BLaER1 (cell line): ENCODE measurements at regions not wholly inside any gene's neighbourhood (a gene's known extent, or its start where the extent isn't known, plus 50 kb on each side); places are given as distances from the start of the nearest gene placed in this dataset.
"Not testable (repeated sequence)": the region's sequence is repeated elsewhere in the genome, so short reads cannot be mapped to it uniquely, and the experiment has no call there.

Source experiments
- H3K27ac ChIP-seq: shearing (Covaris generic); formaldehyde crosslinking; 2 replicates; pipeline ENCODE4 v1.8.1; 2022
- H3K27me3 ChIP-seq: shearing (Covaris generic); formaldehyde crosslinking; 2 replicates; pipeline ENCODE4 v1.8.1; 2022
- H3K36me3 ChIP-seq: shearing (Covaris generic); formaldehyde crosslinking; 2 replicates; pipeline ENCODE4 v1.8.1; 2022
- H3K4me1 ChIP-seq: shearing (Covaris generic); formaldehyde crosslinking; 2 replicates; pipeline ENCODE4 v1.8.1; 2022
- H3K4me2 ChIP-seq: shearing (Covaris generic); formaldehyde crosslinking; 2 replicates; pipeline ENCODE4 v1.8.1; 2022
- H3K4me3 ChIP-seq: shearing (Covaris generic); formaldehyde crosslinking; 2 replicates; pipeline ENCODE4 v1.8.1; 2022
- H3K9ac ChIP-seq: shearing (Covaris generic); formaldehyde crosslinking; 2 replicates; pipeline ENCODE4 v1.8.1; 2022
- H3K9me3 ChIP-seq: shearing (Covaris generic); formaldehyde crosslinking; 2 replicates; pipeline ENCODE4 v1.8.1; 2022
- H4K20me1 ChIP-seq: shearing (Covaris generic); formaldehyde crosslinking; 2 replicates; pipeline ENCODE4 v1.8.1; 2022
- Cebpa-rat ChIP-seq: shearing (Covaris generic); IDR thresholded peaks from 2 replicates; pipeline ENCODE4 v1.8.1; 2022

- no peaks in the 10 kb centered on the region for H3K27me3 ChIP-seq
- no peaks in the 10 kb centered on the region for H4K20me1 ChIP-seq
- TF ChIP-seq Cebpa-rat = no peak
- no peaks in the 10 kb centered on the region for H3K9me3 ChIP-seq
- no peak overlapping the region for H3K27ac ChIP-seq
- no peak overlapping the region for H3K4me3 ChIP-seq
- peaks cover 10% of the 10 kb centered on the region for H3K4me1 ChIP-seq
- H3K9ac ChIP-seq = no peak overlapping the region
- no peak overlapping the region for H3K4me2 ChIP-seq
- no peaks in the 10 kb centered on the region for H3K36me3 ChIP-seq
Measured at GRCh38 chr3:152146461-152146860, 122.3 kb upstream of the MBNL1 start.

- Histone ChIP-seq H3K36me3 (no peaks in the 10 kb centered on the region), H3K4me3 (no peak overlapping the region), H3K4me2 (no peak overlapping the region), H3K9ac (no peak overlapping the region), H3K27ac (no peak overlapping the region), H4K20me1 (no peaks in the 10 kb centered on the region), H3K27me3 (no peaks in the 10 kb centered on the region), H3K4me1 (peaks cover 10% of the 10 kb centered on the region), H3K9me3 (peaks cover 8% of the 10 kb centered on the region)
- no peak for TF ChIP-seq Cebpa-rat
Measured at GRCh38 chr3:152147748-152148147, 121.0 kb upstream of the MBNL1 start.

DNA sequence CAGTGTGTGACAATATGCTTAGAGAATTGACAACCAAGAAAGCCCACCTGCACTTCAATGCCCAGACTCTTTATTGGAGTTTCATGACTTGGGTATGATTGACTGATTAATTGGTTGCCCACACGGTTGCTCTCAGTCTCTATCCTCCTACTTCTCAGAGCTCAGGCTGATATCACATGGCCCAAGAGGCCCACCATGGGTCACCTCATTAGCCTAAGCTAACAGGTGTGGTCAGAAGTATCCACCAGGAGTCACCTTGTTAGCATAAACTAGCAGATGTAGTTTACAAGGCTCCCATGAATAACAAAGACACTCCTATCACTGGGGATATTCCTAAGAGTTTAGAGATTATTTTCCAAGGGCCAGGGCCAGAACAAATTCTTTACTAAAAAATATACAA, 120.2 kb upstream of the MBNL1 start:
- Histone ChIP-seq H3K4me1 (peaks cover 10% of the 10 kb centered on the region), H3K36me3 (no peaks in the 10 kb centered on the region), H3K4me2 (no peak overlapping the region), H4K20me1 (no peaks in the 10 kb centered on the region), H3K9ac (no peak overlapping the region), H3K27me3 (no peaks in the 10 kb centered on the region), H3K4me3 (no peak overlapping the region), H3K9me3 (peaks cover 14% of the 10 kb centered on the region), H3K27ac (no peak overlapping the region)
- no peak for TF ChIP-seq Cebpa-rat

- Histone ChIP-seq H3K4me3 (no peak overlapping the region), H3K27me3 (no peaks in the 10 kb centered on the region), H3K9me3 (peaks cover 15% of the 10 kb centered on the region), H4K20me1 (no peaks in the 10 kb centered on the region), H3K4me1 (no peaks in the 10 kb centered on the region), H3K4me2 (no peak overlapping the region), H3K9ac (no peak overlapping the region), H3K36me3 (no peaks in the 10 kb centered on the region), H3K27ac (no peak overlapping the region)
- no peak for TF ChIP-seq Cebpa-rat
Measured at GRCh38 chr3:152149832-152150231, 118.9 kb upstream of the MBNL1 start.

DNA sequence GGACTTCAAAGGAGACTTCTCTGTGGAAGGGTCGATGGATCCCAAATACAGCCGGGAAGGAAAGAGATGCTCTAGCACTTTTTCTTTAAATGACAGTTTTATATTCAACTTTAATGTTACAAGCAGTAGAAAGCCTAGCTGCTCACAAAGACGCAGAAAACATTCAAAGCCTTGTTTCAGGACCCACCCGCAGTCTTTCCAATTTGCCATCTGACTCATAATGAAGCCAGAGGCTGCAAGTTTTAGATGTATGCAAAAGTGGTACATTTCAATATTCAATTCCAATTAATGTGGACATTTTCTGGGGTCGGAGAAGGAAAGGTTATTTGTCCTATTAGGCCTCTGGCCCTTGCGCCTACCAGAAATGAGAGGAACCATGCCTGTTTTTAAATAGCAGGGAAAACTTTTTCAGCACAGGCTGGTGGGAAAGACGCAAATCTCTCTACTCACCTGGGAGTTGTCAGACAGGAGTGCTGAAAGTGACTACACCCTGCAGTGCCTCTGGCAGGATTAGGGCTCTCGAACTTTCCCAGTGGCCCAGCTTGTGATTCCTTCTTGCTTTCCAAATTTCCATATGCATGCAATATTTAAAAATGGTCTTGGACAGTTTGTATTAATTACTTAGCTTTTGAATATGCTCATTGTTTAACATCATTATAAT, 117.4 kb upstream of the MBNL1 start:
- no peak overlapping the region for H3K9ac ChIP-seq
- no peaks in the 10 kb centered on the region for H3K4me1 ChIP-seq
- H3K27ac ChIP-seq = no peak overlapping the region
- no peaks in the 10 kb centered on the region for H3K27me3 ChIP-seq
- peaks cover 15% of the 10 kb centered on the region for H3K9me3 ChIP-seq
- no peak overlapping the region for H3K4me3 ChIP-seq
- H3K4me2 ChIP-seq = no peak overlapping the region
- no peaks in the 10 kb centered on the region for H3K36me3 ChIP-seq
- no peaks in the 10 kb centered on the region for H4K20me1 ChIP-seq
- TF ChIP-seq Cebpa-rat = no peak

DNA sequence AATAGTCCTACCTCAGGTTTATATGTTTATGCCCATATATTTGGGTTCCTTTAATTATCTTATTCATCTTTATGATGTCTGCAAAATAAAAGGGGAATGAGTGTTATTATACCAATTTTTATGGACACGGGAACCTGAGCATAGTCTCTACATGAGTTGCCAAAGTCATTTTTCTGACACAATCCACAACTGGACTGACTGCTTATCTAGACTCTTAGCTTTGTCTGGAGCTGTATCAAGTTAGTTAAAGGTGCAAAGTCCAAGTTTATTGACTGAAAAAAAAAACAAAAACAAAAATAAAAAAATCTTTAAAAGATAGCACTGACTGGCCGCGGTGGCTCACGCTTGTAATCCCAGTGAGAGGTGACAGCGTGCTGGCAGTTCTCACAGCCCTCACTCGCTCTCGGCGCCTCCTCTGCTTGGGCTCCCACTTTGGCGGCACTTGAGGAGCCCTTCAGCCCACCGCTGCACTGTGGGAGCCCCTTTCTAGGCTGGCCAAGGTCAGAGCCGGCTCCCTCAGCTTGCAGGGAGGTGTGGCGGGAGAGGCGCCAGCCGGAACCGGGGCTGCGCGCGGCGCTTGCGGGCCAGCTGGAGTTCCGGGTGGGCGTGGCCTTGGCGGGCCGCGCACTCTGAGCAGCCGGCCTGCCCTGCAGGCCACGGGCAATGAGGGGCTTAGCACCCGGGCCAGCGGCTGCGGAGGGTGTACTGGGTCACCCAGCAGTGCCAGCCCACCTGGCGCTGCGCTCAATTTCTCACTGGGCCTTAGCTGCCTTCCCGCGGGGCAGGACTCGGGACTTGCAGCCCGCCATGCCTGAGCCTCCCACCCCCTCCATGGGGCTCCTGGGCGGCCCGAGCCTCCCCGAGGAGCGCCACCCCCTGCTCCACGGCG, 116.6 kb upstream of the MBNL1 start:
- not testable (repeated sequence) for H3K4me1 ChIP-seq, H3K27me3 ChIP-seq, H3K27ac ChIP-seq, H3K36me3 ChIP-seq, H3K4me2 ChIP-seq, H3K9ac ChIP-seq, H3K4me3 ChIP-seq, H4K20me1 ChIP-seq
- peaks cover 15% of the 10 kb centered on the region for H3K9me3 ChIP-seq

- H3K9ac ChIP-seq, H3K36me3 ChIP-seq, H3K4me3 ChIP-seq, H4K20me1 ChIP-seq, H3K4me2 ChIP-seq, H3K27ac ChIP-seq, H3K4me1 ChIP-seq, H3K27me3 ChIP-seq: not testable (repeated sequence)
- H3K9me3 ChIP-seq = peaks cover 15% of the 10 kb centered on the region
Measured at GRCh38 chr3:152153115-152153514, 115.6 kb upstream of the MBNL1 start.

DNA sequence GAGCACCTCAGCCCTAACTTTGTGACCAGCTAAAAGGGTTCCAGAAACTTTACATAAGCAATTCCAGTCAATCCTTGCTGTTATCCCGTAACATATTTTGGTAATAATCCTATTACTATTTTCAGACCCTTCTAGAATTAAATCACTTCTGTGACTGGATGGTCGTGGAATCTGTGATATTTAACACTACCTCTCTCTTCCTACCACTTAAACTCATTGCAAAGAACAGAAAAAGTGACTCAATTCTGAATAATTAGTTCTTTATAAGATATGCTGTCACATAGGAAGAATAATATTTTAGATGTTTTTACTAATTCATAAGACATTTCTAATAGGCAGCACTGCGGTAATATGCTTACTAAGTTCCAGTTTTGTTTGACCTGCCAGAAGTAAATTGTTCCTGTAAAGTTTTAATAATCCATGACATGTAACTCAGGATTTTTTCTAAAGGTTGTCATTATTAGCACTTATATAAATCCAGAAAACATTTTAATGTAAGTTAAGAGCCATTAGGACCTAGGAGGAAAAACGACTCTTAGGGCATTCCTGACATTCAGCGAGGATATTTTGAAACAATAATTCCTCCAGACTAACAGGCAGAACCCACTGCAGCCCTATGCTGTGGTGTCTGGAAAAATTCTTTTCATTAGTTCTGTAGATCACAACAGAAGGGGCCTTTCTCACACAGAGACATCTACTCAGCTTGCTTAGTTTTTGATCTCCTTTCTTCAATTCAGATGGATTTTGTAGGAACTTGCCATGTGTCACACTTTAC, 113.3 kb upstream of the MBNL1 start:
- H3K27me3 ChIP-seq = no peaks in the 10 kb centered on the region
- peaks cover 15% of the 10 kb centered on the region for H3K9me3 ChIP-seq
- H3K9ac ChIP-seq = no peak overlapping the region
- no peaks in the 10 kb centered on the region for H3K4me1 ChIP-seq
- H3K27ac ChIP-seq = no peak overlapping the region
- no peak overlapping the region for H3K4me2 ChIP-seq
- no peak overlapping the region for H3K4me3 ChIP-seq
- H4K20me1 ChIP-seq = no peaks in the 10 kb centered on the region
- no peaks in the 10 kb centered on the region for H3K36me3 ChIP-seq
- no peak for TF ChIP-seq Cebpa-rat

DNA sequence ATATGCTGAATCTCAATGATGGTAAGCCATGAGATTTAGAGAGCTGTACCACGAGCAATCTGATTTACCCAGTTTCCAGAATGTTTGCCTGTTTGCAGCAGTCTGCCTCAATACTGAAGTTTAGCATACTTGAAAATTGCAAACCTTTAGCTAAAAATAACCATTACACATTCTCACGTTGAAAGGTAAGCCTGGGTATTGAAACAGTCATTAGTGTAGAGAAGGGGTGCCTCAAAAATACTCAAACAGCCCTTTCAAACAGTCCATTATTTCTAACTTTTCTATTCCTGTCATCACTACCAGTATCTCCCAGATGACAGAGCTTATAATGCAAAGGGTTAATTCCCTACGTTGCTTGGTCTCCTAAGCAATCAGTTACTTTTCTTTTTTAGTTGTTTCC, 111.8 kb upstream of the MBNL1 start:
- Histone ChIP-seq H3K4me2 (no peak overlapping the region), H3K9ac (no peak overlapping the region), H3K9me3 (peaks cover 14% of the 10 kb centered on the region), H4K20me1 (no peaks in the 10 kb centered on the region), H3K4me1 (no peaks in the 10 kb centered on the region), H3K27me3 (no peaks in the 10 kb centered on the region), H3K27ac (no peak overlapping the region), H3K36me3 (no peaks in the 10 kb centered on the region), H3K4me3 (no peak overlapping the region)
- no peak for TF ChIP-seq Cebpa-rat

GRCh38 chr3:152157337-152157736, 111.4 kb upstream of the MBNL1 start:
- Histone ChIP-seq H3K27ac (no peak overlapping the region), H3K36me3 (no peaks in the 10 kb centered on the region), H3K9me3 (peaks cover 10% of the 10 kb centered on the region), H3K9ac (no peak overlapping the region), H3K27me3 (no peaks in the 10 kb centered on the region), H3K4me1 (no peaks in the 10 kb centered on the region), H4K20me1 (no peaks in the 10 kb centered on the region), H3K4me3 (no peak overlapping the region), H3K4me2 (no peak overlapping the region)
- no peak for TF ChIP-seq Cebpa-rat
